Ishikawa (cell line): ENCODE measurements at regions not wholly inside any gene's neighbourhood (a gene's known extent, or its start where the extent isn't known, plus 50 kb on each side); places are given as distances from the start of the nearest gene placed in this dataset.

Experiments used
- CEBPB ChIP-seq: IDR thresholded peaks from 2 replicates; pipeline ENCODE4 v1.6.1; 2012
- CREB1 ChIP-seq: IDR thresholded peaks from 2 replicates; pipeline ENCODE4 v1.6.1; 2012; ENCODE audit warnings: low read depth
- EGR1 ChIP-seq: IDR thresholded peaks from 2 replicates; pipeline ENCODE4 v1.6.1; 2012
- EP300 ChIP-seq: IDR thresholded peaks from 2 replicates; pipeline ENCODE4 v1.6.1; 2012; ENCODE audit warnings: borderline replicate concordance
- MAX ChIP-seq: IDR thresholded peaks from 2 replicates; pipeline ENCODE4 v1.6.1; 2012
- NFIC ChIP-seq: IDR thresholded peaks from 2 replicates; pipeline ENCODE4 v1.6.1; 2012
- REST ChIP-seq: IDR thresholded peaks from 2 replicates; pipeline ENCODE4 v1.6.1; 2012; ENCODE audit warnings: low read depth, mild to moderate bottlenecking
- TAF1 ChIP-seq: IDR thresholded peaks from 2 replicates; pipeline ENCODE4 v1.6.1; 2012; ENCODE audit warnings: low read depth, mild to moderate bottlenecking
- TEAD4 ChIP-seq: IDR thresholded peaks from 2 replicates; pipeline ENCODE4 v1.6.1; 2012
- USF1 ChIP-seq: IDR thresholded peaks from 2 replicates; pipeline ENCODE4 v1.6.1; 2012
- ZBTB7A ChIP-seq: IDR thresholded peaks from 2 replicates; pipeline ENCODE4 v1.6.1; 2012; ENCODE audit warnings: low read depth

- no peak for TF ChIP-seq USF1
- no peak for TF ChIP-seq MAX
- TF ChIP-seq TAF1, result no peak
- no peak for TF ChIP-seq REST
- TF ChIP-seq EGR1, result no peak
- no peak for TF ChIP-seq ZBTB7A
- no peak for TF ChIP-seq NFIC
- TF ChIP-seq CREB1, result no peak
- no peak for TF ChIP-seq EP300
- TF ChIP-seq TEAD4, result no peak
- no peak for TF ChIP-seq CEBPB
Measured at GRCh38 chr5:102670224-102670836, 84.8 kb upstream of the PAM start.
